GM12878 (cell line): ENCODE measurements at regions not wholly inside any gene's neighbourhood (a gene's known extent, or its start where the extent isn't known, plus 50 kb on each side); places are given as distances from the start of the nearest gene placed in this dataset.

Experiments used
- ATAC-seq: fragments of 200-7000 bp; cut with Tn5 transposase; 3 replicates; pipeline ENCODE4 v1.9.1; 2020; ENCODE audit warnings: mild to moderate bottlenecking, moderate library complexity
- BruUV-seq: library from RNA; stranded (reverse); fragments of 400-500 nt; replicated peaks from 2 replicates; lab custom pipeline; 2021; lab: Mats Ljungman, UMichigan
- CTCF ChIA-PET: fragments of 300-600 bp; sonication (Branson Sonifier 250); formaldehyde crosslinking; extraction: SDS; loops from one replicate; lab custom pipeline; 2021; ENCODE audit warnings: inconsistent platforms; lab: Yijun Ruan, JAX
- POLR2A ChIA-PET: fragments of 350-600 bp; formaldehyde crosslinking; extraction: SDS; loops from one replicate; lab custom pipeline; 2021; ENCODE audit warnings: inconsistent platforms; lab: Charles Lee
- RAD21 ChIA-PET: fragments of 300-600 bp; sonication (Branson Sonifier 250); formaldehyde crosslinking; loops from one replicate; lab custom pipeline; 2023; ENCODE audit warnings: antibody characterized with exemption; ENCODE audit not compliant: unreplicated experiment; lab: Charles Lee
- SMC1A ChIA-PET: fragments of 300-600 bp; sonication (Branson Sonifier 250); formaldehyde crosslinking; loops from one replicate; lab custom pipeline; 2023; ENCODE audit not compliant: unreplicated experiment, uncharacterized antibody; lab: Charles Lee
- DNase-seq: peaks from one replicate; pipeline ENCODE4 v3.0.0-alpha.2; 2011; ENCODE audit warnings: low read depth, low spot score
- FAIRE-seq: peaks from 3 replicates; lab custom pipeline; 2011; peaks lifted over from hg19 to GRCh38; lab: Jason Lieb, UNC
- H2AFZ ChIP-seq: 2 replicates; pipeline ENCODE4 v1.6.0; 2011; ENCODE audit warnings: low read depth, low read length, control low read depth; ENCODE audit not compliant: control insufficient read depth
- H3K27ac ChIP-seq: 2 replicates; pipeline ENCODE4 v1.5.1; 2011; ENCODE audit warnings: control low read depth; ENCODE audit not compliant: control insufficient read depth, insufficient read depth
- H3K27me3 ChIP-seq, 2 experiments: replicated peaks in 1 of 2; 2 replicates each; pipeline versions ENCODE4 v1.6.0 to v1.6.1; 2011; ENCODE audit warnings: low read length in 1 of 2; ENCODE audit not compliant: control insufficient read depth in 2 of 2, insufficient read depth in 2 of 2
- H3K36me3 ChIP-seq, 2 experiments: 2 replicates each; pipeline ENCODE4 v1.5.1; 2011; ENCODE audit warnings: low read length in 1 of 2; ENCODE audit not compliant: control insufficient read depth in 2 of 2, insufficient read depth in 2 of 2
- H3K4me1 ChIP-seq: 2 replicates; pipeline ENCODE4 v1.6.1; 2011; ENCODE audit warnings: mild to moderate bottlenecking, low read length, moderate library complexity, mixed read lengths; ENCODE audit not compliant: control insufficient read depth, insufficient read depth
- H3K4me2 ChIP-seq: 2 replicates; pipeline ENCODE4 v1.6.0; 2011; ENCODE audit warnings: control low read depth; ENCODE audit not compliant: control insufficient read depth, insufficient read depth
- H3K4me3 ChIP-seq: fragments of 200-600 bp; sonication (generic); 2 replicates; pipeline ENCODE4 v1.5.1; 2016
- H3K79me2 ChIP-seq: 2 replicates; pipeline ENCODE4 v1.6.0; 2011; ENCODE audit warnings: low read length; ENCODE audit not compliant: control insufficient read depth, insufficient read depth
- H3K9ac ChIP-seq: 2 replicates; pipeline ENCODE4 v1.8.0; 2011; ENCODE audit warnings: low read length, control low read depth, mixed read lengths; ENCODE audit not compliant: control insufficient read depth, insufficient read depth
- H3K9me3 ChIP-seq: replicated peaks from 3 replicates; pipeline ENCODE4 v1.5.1; 2011; ENCODE audit warnings: mild to moderate bottlenecking, low read length; ENCODE audit not compliant: control insufficient read depth, insufficient read depth
- H4K20me1 ChIP-seq: 2 replicates; pipeline ENCODE4 v1.6.0; 2011; ENCODE audit not compliant: control insufficient read depth, insufficient read depth
- HDAC2 ChIP-seq: fragments of 200-600 bp; sonication (generic); IDR thresholded peaks from 2 replicates; pipeline ENCODE4 v1.6.1; 2017
- IRF4 ChIP-seq: IDR thresholded peaks from 2 replicates; pipeline ENCODE4 v1.6.1; 2011; ENCODE audit warnings: low read depth, low read length
- MYB ChIP-seq: fragments of 150-350 bp; IDR thresholded peaks from 2 replicates; pipeline ENCODE4 v1.6.1; 2014; ENCODE audit warnings: mild to moderate bottlenecking, low read depth, low read length, borderline replicate concordance
- NFIC ChIP-seq: IDR thresholded peaks from 2 replicates; pipeline ENCODE4 v1.6.1; 2012; ENCODE audit warnings: low read depth, mild to moderate bottlenecking, inconsistent platforms, low read length, moderate library complexity
- TARDBP ChIP-seq: IDR thresholded peaks from 2 replicates; pipeline ENCODE4 v1.6.1; 2016; ENCODE audit warnings: borderline replicate concordance
- TBL1XR1 ChIP-seq: IDR thresholded peaks from 2 replicates; pipeline ENCODE4 v1.6.1; 2012; ENCODE audit warnings: low read depth, low read length, improper control_type of control experiment
- WGBS: methylation state at CpG from one replicate; pipeline ENCODE4 v1.1.6; 2016; ENCODE audit warnings: low lambda C conversion rate; ENCODE audit not compliant: insufficient replicate concordance, insufficient coverage; ENCODE audit errors: missing lambda C conversion rate; 5-methylcytosine and 5-hydroxymethylcytosine counted together
- in situ Hi-C: fragments of 300-500 bp; cut with MboI; formaldehyde crosslinking; loops from 9 replicates; pipeline ENCODE4 v1.14.3; 2018; ENCODE audit warnings: mixed read lengths
- intact Hi-C: fragments of 100-400 bp; cut with micrococcal nuclease; formaldehyde crosslinking; loops from one replicate; pipeline ENCODE4 v1.14.2; 2022; ENCODE audit not compliant: unreplicated experiment
- TF ChIP-seq, protein P1 (sequence below): IDR thresholded peaks from 2 replicates; pipeline ENCODE4 v1.6.1; 2011; ENCODE audit warnings: borderline replicate concordance, low read depth, mild to moderate bottlenecking, moderate library complexity, mixed read lengths, low read length; ENCODE audit not compliant: insufficient read depth; ENCODE audit errors: extremely low read length
- TF ChIP-seq, protein P2 (sequence below): fragments of 450-650 bp; IDR thresholded peaks from 2 replicates; pipeline ENCODE4 v1.6.1; 2017; ENCODE audit warnings: mild to moderate bottlenecking, moderate library complexity

DNA sequence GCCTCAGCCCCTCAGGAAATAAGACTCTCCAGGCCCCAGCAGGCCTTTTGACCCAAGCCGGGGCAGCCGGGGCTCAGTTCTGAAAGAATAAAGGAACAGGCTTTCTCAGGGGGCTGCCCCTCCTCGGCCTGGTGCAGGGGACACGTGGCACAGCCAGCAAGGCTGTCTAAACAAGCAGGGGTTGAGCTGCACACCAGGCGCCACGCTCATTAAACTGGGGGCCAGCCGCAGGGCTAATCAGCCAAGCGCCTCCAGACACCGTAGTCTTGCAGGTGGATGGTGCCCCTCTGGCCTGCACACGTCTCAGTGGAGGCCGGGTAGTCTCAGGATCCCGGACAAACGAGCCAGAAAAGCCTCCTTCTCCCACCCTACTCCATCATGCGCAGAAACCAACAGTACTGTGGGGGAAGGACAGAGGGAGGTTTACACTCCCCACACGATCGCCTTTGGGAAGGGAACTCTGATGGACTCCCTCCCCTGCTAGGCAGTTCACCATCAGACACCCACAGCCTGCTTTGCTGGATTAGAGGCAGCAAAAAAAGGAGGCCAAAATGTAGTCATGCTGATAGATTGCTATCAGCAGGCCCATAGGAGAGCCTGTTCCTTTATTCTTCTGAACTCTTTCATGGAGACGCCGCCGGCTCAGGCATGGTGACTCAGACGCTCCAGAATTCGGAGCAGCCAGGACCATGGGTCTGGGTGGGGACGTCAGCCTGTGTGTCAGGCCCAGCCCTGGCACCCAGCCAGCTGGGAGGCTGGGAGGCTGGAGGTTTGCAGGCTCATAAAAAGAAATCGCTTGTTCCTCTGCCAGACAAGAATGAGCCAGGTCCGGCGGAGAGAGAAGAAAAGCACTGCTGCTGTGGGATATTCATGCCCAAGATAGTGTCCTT is 342.4 kb downstream of the BCOR start:
- no peak for ATAC-seq
- no peaks in the 10 kb centered on the region; the same call in 1 of the 2 replicates for H4K20me1 ChIP-seq
- no peak overlapping the region for H2AFZ ChIP-seq
- DNase-seq, result no peak
- 44% methylated on average over 25 of the region's 25 CpGs for WGBS
- no peaks in the 10 kb centered on the region for H3K4me1 ChIP-seq
- ChIA-PET POLR2A (no interaction called here), RAD21 (no interaction called here), CTCF (no interaction called here), SMC1A (no interaction called here)
- no peaks in the 10 kb centered on the region for H3K36me3 ChIP-seq
- no TSS peak for BruUV-seq
- H3K27ac ChIP-seq, result no peak overlapping the region
- no peak overlapping the region for H3K4me3 ChIP-seq
- no peak for FAIRE-seq
- intact Hi-C loops, result no loop called here
- TF ChIP-seq IRF4 (no peak), TBL1XR1 (no peak), HDAC2 (no peak), NFIC (no peak), TARDBP (no peak), MYB (no peak)
- TF ChIP-seq, protein P1, sequence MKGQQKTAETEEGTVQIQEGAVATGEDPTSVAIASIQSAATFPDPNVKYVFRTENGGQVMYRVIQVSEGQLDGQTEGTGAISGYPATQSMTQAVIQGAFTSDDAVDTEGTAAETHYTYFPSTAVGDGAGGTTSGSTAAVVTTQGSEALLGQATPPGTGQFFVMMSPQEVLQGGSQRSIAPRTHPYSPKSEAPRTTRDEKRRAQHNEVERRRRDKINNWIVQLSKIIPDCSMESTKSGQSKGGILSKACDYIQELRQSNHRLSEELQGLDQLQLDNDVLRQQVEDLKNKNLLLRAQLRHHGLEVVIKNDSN, result no peak
- TF ChIP-seq, protein P2, sequence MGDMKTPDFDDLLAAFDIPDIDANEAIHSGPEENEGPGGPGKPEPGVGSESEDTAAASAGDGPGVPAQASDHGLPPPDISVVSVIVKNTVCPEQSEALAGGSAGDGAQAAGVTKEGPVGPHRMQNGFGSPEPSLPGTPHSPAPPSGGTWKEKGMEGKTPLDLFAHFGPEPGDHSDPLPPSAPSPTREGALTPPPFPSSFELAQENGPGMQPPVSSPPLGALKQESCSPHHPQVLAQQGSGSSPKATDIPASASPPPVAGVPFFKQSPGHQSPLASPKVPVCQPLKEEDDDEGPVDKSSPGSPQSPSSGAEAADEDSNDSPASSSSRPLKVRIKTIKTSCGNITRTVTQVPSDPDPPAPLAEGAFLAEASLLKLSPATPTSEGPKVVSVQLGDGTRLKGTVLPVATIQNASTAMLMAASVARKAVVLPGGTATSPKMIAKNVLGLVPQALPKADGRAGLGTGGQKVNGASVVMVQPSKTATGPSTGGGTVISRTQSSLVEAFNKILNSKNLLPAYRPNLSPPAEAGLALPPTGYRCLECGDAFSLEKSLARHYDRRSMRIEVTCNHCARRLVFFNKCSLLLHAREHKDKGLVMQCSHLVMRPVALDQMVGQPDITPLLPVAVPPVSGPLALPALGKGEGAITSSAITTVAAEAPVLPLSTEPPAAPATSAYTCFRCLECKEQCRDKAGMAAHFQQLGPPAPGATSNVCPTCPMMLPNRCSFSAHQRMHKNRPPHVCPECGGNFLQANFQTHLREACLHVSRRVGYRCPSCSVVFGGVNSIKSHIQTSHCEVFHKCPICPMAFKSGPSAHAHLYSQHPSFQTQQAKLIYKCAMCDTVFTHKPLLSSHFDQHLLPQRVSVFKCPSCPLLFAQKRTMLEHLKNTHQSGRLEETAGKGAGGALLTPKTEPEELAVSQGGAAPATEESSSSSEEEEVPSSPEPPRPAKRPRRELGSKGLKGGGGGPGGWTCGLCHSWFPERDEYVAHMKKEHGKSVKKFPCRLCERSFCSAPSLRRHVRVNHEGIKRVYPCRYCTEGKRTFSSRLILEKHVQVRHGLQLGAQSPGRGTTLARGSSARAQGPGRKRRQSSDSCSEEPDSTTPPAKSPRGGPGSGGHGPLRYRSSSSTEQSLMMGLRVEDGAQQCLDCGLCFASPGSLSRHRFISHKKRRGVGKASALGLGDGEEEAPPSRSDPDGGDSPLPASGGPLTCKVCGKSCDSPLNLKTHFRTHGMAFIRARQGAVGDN, result no peak
- no peak overlapping the region for H3K4me2 ChIP-seq
- no peaks in the 10 kb centered on the region; the same call in 2 of the 3 replicates for H3K9me3 ChIP-seq
- no peaks in the 10 kb centered on the region; a peak in 1 of 4 replicates for H3K27me3 ChIP-seq
- H3K79me2 ChIP-seq, result no peaks in the 10 kb centered on the region
- in situ Hi-C loops, result no loop called here
- no peak overlapping the region for H3K9ac ChIP-seq
